Stimulated activated CD8-positive, alpha-beta memory T cell treated with anti-CD3 and anti-CD28 coated beads, Interleukin-15, amount 100 ng/mL, for 48 hours (primary cell): ENCODE measurements at regions not wholly inside any gene's neighbourhood (a gene's known extent, or its start where the extent isn't known, plus 50 kb on each side); places are given as distances from the start of the nearest gene placed in this dataset.
"Not testable (repeated sequence)": the region's sequence is repeated elsewhere in the genome, so short reads cannot be mapped to it uniquely, and the experiment has no call there.

Source experiments
- DNase-seq, 2 donors: peaks; one replicate each; pipeline ENCODE4 v3.0.0-alpha.2; 2020; ENCODE audit warnings: low read depth in 2 of 2

DNA sequence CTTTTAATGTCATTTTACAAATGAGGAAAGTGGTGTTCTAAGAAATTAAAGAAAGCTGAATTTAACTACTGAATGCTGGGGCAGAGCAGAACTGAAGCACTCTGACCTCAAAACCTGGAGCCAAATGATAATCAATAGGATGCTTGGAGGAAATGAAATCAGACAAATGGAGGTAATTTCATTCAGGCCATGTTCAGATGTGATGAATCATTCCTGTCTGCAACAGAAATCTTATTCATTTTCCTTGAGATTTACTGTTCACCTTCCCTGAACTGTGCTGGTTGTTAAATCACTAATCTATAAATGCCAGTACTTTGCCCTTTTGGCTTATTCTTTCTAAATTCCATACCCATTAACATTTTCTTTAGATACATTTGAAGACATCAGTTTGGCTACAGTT lies 85.6 kb upstream of the SNX7 start:
- DNase-seq, result no peak

DNA sequence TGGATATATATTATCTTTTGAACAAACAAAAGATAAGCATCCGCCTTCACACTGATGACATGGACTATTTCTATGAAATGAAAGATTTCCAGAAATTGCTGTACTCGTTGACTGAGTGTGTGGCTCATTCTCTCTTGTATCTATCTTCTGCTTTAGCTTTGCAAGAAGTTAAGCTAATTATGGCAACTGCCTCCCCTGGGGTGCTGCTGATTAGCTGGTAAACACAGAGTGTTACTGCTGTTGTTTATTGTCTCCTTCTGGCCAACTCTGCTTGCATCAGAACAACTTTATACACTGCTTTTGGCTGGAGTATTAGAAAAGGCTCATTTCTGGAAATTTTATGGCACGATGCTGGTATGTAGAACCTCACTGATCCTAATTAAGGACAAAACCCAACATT lies 95.6 kb upstream of the SNX7 start:
- DNase-seq, result no peak

DNA sequence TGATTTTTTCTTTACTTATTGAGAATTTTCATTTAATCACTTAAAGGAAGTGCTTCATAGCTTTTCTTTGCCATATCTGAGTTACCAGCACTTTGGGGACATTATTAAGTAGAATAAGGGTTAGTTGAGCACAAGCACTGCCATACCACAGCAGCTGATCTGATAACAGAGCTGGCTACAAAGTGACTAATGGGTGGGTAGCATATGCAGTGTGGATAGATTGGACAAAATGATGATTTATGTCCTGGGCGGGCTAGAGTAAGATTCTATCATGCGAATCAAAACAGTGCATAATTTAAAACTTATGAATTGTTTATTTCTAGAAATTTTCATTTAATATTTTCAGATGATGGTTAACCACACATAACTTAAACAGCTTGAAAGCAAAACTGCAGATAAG lies 102.2 kb upstream of the SNX7 start:
- DNase-seq, result no peak

DNA sequence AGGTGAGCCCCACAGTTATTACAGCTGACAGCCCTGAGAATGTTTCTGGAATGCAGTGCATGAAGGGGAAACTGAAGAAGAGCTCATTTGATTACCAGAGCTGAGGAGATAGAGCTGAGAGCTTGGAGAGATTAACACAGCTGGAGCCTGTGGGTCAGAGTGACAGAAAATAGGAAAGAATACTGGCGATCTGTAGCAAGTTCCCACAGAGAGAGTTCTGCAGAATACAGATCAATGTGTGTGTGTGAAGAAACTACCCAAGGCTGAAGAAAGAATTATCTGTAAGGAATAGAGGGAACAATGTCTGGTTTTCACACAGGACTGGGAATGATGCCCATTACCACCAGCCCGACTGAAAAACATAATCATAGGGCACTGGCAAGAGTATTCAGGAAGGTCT lies 103.6 kb upstream of the SNX7 start:
- DNase-seq, result no peak

DNA sequence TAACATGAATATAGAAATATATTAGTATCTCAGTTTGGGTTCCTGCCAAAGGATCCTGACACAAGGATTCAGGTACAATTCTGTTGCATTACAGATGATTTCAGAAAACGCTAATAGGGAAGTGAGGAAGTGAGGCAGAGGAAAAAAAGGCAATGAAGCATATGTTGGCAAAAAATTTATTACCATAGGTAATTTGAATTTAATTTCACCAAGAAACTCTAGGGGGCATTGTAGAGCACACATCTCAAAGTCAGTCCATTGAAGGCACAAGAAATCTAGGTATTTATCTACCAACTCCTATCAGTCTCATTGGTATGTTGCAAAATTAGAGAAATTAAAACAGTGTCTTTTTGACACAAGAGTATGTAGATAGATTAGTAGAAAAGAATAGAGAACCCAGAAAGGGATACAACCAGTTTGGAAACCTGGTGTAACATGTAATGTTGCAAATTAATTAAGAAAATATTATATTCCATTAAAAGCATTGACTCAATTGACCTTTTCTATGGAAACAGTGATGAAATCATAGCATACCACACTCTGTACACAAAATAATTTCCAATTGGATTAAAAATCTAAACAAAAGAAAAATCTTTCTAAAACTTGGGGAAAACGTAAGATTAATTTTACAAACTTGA lies 104.9 kb upstream of the SNX7 start:
- no peak for DNase-seq

DNA sequence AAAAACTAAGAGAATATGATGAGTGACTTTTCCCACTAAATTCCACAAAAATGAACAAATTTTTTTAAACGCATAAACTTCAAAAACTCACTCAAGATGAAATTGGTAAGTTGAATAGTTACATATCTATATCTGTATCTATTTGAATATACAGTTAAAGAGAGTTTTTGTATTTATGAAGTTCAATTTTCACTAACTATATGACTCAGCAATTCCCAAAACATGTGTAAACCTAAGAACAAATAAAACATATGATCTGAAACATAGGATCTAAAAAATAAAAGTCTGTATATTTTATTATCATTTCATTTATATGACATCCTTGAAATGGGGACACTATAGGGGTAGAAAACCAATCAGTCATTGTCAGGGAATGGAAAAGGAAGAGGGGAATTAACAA lies 105.7 kb upstream of the SNX7 start:
- DNase-seq, result no peak

DNA sequence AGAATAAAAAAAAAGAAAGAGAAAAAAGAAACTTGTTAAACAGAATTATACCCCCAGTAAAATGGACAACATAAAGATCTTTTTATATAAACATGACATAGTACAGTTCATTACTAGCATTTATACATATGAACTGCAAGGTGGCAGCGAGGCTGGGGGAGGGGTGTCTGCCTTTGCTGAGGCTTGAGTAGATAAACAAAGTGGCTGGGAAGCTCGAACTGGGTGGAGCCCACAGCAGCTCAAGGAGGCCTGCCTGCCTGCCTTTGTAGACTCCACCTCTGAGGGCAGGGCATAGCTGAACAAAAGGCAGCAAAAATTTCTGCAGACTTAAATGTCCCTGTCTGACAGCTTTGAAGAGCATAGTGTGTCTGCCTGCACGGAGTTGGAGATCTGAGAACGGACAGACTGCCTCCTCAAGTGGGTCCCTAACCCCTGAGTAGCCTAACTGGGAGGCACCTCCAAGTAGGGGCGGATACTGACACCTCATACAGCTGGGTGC lies 108.9 kb upstream of the SNX7 start:
- not testable (repeated sequence) for DNase-seq

DNA sequence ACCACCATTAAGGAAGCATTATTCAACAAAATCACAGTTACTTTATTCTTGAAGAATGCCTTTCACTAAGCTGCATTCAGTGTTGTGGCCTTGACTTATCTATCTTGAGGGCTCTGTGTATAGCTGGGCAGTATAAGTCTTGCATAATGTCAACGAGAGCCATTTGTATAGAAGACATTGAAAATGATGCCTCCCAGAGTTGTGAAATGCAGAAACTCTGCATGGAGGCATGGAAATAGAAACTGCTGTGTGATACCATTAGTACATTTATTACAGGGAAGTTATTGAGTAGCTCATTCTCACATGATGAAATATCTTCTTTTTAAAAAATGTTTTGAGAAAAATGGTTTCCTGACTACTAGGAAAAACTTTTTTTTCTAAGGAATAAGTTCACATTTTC lies 111.4 kb upstream of the SNX7 start:
- no peak for DNase-seq

DNA sequence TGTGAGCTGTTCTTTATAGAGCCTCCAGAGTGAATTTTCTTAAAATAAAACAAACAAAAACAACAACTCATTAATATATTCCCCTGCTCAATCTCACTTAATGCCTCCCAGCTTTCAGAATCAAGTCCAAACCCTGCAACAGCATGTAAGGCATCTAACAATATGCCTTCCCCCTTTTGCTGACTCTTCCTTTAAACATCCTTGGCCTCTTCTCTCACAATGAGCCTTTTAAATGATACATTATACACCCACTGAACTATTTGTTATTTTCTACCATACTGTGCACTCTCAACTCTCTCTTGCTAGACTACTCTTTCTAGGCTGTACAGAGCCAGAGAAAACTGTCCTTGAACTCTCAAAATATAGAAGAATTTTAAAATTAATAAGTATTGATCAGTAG lies 115.2 kb upstream of the SNX7 start:
- DNase-seq, result no peak

DNA sequence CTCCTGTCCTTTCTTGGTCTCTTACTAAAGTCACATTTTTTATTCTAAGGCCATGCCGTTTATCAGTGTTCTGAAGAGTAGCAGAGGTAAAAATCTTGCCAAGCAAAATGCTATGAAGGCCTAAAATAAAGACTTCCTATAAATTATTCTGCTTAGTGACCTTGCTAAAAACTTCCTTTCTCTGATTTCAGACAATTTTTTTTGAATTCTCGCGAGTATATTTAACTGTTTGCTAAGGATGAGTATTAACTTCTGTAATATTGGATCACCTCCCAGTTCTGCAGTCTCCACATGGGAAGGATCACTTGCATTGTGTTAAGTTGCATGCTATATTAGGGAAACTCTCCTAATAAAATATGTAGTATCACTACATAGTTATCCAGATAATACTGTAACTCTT lies 123.4 kb upstream of the SNX7 start:
- no peak for DNase-seq

DNA sequence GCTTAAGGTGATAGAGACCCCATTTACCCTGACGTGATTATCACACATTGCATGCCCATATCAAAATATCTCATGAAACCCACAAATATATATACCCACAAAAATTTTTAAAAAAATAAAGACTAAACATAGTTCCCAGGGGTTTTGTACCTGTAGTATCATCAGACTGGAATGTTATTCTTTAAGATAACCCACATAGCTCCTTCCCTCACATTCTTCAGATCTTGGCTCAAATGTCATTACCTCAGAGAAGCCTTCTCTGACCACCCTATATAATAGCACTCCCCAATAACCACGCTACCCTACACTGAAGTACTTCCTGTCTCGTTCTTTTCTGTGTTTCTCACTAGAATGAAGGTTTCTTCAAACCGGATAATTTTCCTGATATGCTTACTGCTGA lies 138.3 kb upstream of the SNX7 start:
- DNase-seq, result no peak

DNA sequence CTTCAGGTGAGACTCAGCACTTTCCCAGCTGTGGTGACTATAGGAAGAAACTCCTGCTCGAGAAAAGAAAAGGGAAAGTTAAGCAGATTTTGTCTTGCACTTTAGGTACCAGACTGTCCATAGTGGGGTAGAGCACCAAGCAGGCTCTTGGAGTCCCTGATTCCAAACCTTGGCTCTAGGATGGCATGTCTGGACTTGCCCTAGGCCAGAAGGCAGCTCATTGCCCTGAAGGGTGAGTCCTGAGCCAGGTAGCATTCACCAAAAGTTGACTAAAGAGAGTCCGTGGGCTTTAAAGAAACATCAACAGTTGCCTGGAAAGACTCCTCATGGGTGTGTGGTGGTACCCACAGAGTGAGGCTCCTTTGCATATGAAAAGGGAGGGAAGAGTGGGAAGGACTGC lies 145.2 kb upstream of the SNX7 start:
- DNase-seq, result no peak

DNA sequence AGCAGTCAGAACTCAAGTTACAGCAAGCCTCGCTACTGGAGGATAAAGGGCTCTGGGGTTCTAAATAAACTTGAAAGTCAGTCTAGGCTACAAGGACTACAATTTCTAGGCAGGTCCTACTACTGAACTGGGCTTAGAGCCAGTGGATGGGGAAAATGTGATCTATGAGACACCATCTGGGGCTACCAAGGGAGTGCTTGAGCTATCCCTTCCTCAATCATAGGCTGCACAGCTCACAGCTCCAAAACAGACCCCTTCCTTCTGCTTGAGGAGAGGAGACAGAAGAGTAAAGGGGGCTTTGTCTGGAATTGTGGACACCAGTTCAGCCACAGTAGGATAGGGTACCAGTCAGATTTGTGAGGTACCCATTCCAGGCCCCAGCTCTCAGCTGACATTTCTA lies 145.8 kb upstream of the SNX7 start:
- DNase-seq, result no peak

DNA sequence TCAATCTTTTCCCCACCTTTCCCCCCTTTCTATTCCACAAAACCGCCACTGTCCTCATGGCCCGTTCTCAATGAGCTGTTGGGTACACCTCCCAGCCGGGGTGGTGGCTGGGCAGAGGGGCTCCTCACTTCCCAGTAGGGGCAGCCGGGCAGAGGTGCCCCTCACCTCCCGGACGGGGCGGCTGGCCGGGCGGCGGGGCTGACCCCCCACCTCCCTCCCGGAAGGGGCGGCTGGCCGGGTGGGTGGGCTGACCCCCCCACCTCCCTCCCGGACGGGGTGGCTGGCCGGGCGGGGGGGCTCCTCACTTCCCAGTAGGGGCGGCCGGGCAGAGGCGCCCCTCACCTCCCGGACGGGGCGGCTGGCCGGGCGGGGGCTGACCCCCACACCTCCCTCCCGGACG lies 149.3 kb upstream of the SNX7 start:
- not testable (repeated sequence) for DNase-seq

DNA sequence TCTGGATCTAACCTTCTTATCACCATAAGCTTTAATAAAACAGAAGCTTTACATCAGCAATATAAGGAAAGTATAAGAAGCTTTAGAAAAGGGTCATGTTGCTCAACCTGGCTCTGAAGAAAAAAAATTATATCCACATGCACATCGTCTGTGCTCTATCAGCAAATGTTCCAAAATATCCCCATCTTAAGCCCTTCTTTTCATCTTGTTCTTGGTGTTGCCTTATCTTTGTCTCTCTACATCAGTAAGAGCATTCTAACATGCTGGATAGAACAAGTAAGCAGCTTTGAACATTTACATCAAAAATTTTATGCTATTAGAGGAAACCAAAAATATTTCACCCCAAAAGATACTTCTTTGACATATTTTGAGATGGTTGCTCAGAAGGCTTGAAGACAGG lies 157.8 kb upstream of the SNX7 start:
- DNase-seq, result no peak

DNA sequence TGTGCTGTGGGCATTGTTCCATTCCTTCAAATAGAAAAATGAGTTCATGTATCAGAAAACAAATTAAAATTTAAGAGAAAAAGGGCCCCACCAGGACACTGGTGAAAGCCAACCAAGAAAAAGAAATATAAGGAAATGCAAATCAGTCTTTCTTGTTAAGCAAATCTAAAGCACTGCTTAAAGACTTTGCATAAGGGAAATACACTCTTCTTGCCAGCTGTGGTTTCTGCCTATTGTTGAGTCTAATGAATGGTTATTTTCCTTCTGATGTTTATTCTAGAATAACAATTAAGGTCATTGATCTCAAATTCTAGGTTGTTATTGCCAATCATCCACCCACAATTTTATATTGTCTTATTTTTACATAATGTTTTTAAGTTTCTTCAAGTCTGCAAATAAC lies 158.6 kb upstream of the SNX7 start:
- DNase-seq, result no peak

DNA sequence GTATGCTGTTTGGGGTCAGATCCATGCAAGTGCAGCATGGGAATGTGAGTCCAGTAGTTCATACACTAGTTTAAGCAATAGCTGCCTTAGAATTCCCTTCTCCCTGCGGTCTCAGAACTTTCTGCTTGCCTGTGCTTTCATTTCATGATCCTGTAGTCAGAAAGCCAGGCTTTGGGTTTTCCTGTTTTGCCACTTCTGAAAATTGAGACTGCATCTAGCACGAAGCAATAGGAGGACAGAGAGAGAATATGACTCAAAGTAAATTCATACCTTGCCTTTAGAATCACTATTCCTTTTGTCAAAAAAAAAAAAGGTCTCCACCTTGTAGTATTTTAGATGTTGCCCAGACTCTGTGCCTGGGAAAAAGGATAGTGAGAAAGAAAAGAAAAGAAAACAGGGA lies 161.2 kb upstream of the SNX7 start:
- no peak for DNase-seq

DNA sequence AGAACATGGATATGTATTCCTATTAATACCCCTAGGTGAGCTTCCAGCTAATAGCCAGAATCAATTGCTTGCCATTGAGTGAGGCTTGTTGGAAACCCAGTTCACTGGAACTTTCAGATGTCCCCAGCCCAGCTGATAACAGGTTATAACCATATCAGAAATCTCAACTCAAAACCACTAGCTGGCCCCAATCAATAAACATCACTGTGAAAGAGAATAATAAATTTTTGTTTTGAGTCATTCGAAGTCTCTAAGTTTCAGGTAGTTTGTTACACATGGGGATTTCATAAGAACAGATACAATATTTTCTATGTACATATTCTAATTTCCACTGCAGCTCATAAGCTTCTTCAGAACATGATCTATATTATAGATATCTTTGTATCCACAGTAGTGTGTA lies 162.9 kb upstream of the SNX7 start:
- no peak for DNase-seq

DNA sequence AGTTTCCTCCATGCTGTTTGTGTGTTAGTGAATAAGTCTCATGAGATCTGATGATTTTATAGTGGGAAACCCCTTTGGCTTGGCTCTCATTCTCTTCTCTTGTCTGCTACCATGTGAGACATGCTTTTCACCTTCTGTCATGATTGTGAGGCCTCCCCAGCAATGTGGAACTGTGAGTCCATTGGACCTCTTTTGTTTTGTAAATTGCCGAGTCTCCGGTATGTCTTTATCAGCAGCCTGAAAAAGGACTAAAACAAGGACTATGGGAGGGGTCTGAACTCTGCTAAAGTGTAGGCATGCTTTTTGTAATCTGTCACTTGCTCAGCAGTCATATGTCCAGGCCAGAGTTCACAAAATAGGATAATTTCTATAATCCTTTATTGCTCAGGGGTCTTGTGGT lies 164.0 kb upstream of the SNX7 start:
- DNase-seq, result no peak

DNA sequence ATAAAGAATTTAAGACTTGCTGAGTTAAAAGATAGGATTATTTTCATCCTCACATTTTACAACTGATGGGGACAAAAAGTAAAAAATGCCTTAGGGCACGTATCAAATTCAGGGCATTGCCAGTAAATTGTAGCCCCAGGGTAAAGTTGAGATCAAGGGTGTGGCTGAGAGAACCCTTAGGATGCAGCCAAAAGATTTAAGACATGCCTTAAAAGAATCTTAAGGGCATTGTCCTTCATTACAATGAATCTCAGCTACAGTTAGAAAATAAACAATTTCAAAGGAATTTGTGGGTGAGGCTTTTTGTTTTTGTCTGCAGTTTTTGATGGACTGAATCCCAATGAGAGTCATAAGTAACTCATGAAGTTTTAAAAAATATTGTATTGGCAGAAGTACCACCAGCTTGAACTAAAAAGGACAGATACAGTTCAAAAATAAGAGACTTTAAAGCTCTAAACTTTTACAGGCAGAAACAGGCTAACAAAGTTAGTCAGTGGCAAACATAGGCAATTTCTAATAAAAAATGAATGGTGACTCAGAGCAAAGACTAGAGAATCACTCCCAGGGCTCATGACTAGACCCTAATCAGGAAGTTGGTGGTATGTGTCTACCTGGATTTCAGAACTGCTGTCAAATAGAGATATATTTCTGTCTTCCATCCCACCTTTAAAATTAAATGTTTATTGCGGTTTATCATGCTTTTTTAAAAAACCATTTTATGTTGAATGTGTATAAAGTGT lies 165.1 kb upstream of the SNX7 start:
- DNase-seq, result no peak

DNA sequence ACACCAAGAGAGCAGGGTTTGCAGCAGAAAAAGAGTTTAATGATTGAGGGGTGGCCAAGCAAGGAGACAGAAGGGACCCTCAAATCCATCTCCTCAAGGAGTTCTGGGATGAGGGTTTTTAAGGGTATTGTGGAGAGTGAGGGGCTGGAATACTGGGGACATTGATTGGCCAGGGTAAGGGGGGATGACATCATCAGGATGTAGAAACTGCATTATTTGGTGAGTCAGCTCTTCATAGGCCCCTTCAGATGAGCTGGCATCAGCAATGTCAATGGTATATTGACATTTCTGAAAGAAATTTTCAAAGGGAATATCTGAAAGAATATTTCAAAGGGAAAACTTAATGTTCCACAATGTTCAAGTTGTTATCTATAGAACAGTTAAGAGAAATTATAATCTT lies 168.1 kb upstream of the SNX7 start:
- no peak for DNase-seq

DNA sequence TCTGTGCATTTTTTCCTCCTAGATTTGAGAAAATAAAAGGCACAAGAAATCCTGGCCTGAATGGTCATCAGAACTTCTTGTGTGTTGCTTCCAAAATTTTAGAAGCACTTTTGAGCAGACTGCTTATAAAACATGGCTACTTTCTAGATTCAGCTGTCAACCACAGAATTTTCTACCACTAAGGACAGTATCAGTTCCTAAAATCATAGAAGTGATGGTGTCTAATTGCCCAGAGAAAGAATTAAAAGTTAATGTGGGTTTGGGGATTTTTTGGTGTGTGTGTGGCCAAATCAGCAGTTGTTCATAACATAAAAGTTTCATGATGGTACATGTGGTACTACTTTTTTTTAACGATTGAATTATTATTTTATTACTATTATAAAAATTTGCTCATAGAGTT lies 171.4 kb upstream of the SNX7 start:
- DNase-seq, result no peak

DNA sequence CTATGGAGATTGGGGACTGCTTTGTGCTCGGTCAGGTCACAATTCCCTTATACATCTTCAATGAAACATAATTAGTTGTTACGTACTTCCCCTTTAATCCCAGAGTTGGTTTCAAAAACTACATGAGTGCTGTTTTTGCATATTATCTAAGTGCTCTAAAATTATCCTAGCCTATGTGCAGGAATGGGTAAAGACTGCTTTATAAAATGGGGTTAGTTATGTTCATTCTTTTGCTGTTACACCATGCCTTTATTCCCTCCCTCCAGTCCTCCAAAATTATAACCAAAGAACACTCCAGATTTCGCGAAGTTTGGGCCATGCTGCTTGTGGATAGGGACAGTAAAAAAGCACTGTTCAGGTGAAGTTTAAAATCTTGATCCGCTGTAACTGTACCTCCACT lies 173.9 kb upstream of the SNX7 start:
- no peak for DNase-seq

DNA sequence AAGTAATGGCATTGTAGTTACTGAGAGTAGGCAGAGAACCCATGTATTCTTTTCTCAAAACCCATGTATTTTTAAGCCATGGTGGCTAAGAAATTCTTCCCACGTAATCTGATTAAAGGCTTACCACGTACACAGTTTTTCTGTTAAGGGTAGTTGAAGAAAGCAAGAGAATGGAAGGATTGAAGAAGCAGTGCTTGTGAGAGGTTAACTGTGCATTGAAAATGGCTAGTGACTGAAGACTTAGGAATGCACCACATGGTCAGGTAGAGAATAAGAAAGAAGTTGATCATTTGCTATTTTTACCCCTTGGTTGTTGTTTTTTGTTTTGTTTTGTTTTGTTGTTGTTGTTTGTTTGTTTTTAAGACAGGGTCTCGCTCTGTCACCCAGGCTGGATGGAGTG lies 178.9 kb upstream of the SNX7 start:
- DNase-seq, result no peak
